ENCODE measurements at regions not wholly inside any gene's neighbourhood (a gene's known extent, or its start where the extent isn't known, plus 50 kb on each side); places are given as distances from the start of the nearest gene placed in this dataset.

- TF ChIP-seq PRDM4 (tag by site-specific recombination; IDR thresholded peaks at IDR 0.05) = no peak
- TF ChIP-seq ZBTB8A (tag by site-specific recombination; IDR thresholded peaks at IDR 0.05) = no peak
- TF ChIP-seq PATZ1 (tag by site-specific recombination; IDR thresholded peaks at IDR 0.05) = no peak
Observed at GRCh38 chr5:12795333-12795663, 891.1 kb upstream of the CTNND2 start (continued).

- H3K4me3 ChIP-seq (ENCODE audit: low read depth, low read length) = no peak overlapping the region
- POLR2A ChIA-PET = no interaction called here
- CTCF ChIA-PET = no interaction called here
Observed at GRCh38 chr5:12794476-12795332, 890.5 kb upstream of the CTNND2 start.

GRCh38 chr5:12793373-12793772 is 889.1 kb upstream of the CTNND2 start:
- no peak overlapping the region for H3K27ac ChIP-seq (ENCODE audit: extremely low read depth, low read depth, low read length)
- no peak overlapping the region for H3K4me3 ChIP-seq (ENCODE audit: low read depth, low read length)
- ChIA-PET CTCF (no interaction called here), POLR2A (no interaction called here)
- TF ChIP-seq ZBTB48 (tag by site-specific recombination; IDR thresholded peaks at IDR 0.05) (no peak), ZNF202 (tag by site-specific recombination; IDR thresholded peaks at IDR 0.05; ENCODE audit: borderline replicate concordance) (no peak), ZNF48 (tag by site-specific recombination; IDR thresholded peaks at IDR 0.05) (no peak), PRDM2 (tag by site-specific recombination; IDR thresholded peaks at IDR 0.05; ENCODE audit: borderline replicate concordance) (no peak), YY2 (tag by site-specific recombination; IDR thresholded peaks at IDR 0.05) (no peak), ZNF16 (tag by site-specific recombination; IDR thresholded peaks at IDR 0.05; ENCODE audit: low read depth) (no peak)
- no peaks in the 10 kb centered on the region for H3K4me1 ChIP-seq (ENCODE audit: control insufficient read depth, insufficient read depth, low read length)
- H3K36me3 ChIP-seq (ENCODE audit: control insufficient read depth in 2 of 2, insufficient read depth in 1 of 2, low read length in 2 of 2) = no peaks in the 10 kb centered on the region
- no peaks in the 10 kb centered on the region for H3K9me3 ChIP-seq (ENCODE audit: control insufficient read depth, insufficient read depth, low read depth, low read length)

More at GRCh38 chr5:12794476-12795332, 890.5 kb upstream of the CTNND2 start:
- Histone ChIP-seq H3K4me1 (ENCODE audit: control insufficient read depth, insufficient read depth, low read length) (no peaks in the 10 kb centered on the region), H3K36me3 (ENCODE audit: control insufficient read depth in 2 of 2, insufficient read depth in 1 of 2, low read length in 2 of 2) (no peaks in the 10 kb centered on the region), H3K27ac (ENCODE audit: extremely low read depth, low read depth, low read length) (no peak overlapping the region), H3K9me3 (ENCODE audit: control insufficient read depth, insufficient read depth, low read depth, low read length) (no peaks in the 10 kb centered on the region)
- TF ChIP-seq ZNF175 (tag by site-specific recombination; IDR thresholded peaks at IDR 0.05) = no peak
- TF ChIP-seq ZBTB21 (tag by site-specific recombination; IDR thresholded peaks at IDR 0.05) = no peak
- TF ChIP-seq ZNF449 (tag by site-specific recombination; IDR thresholded peaks at IDR 0.05) = no peak
- no peak for TF ChIP-seq ZNF561 (tag by site-specific recombination; IDR thresholded peaks at IDR 0.05; ENCODE audit: borderline replicate concordance)
- no peak for TF ChIP-seq ZNF777 (tag by site-specific recombination; IDR thresholded peaks at IDR 0.05; ENCODE audit: borderline replicate concordance)
- no peak for TF ChIP-seq ZNF513 (tag by site-specific recombination; IDR thresholded peaks at IDR 0.05)
- no peak for TF ChIP-seq ZNF248 (tag by site-specific recombination; IDR thresholded peaks at IDR 0.05)
- no peak for TF ChIP-seq ZNF214 (tag by site-specific recombination; IDR thresholded peaks at IDR 0.05; ENCODE audit: borderline replicate concordance)
- no peak for TF ChIP-seq ZNF10 (tag by site-specific recombination; IDR thresholded peaks at IDR 0.05)
- TF ChIP-seq ZNF133 (tag by site-specific recombination; IDR thresholded peaks at IDR 0.05) = no peak
- no peak for TF ChIP-seq ZFP3 (tag by site-specific recombination; IDR thresholded peaks at IDR 0.05; ENCODE audit: low read depth)
- TF ChIP-seq ZNF138 (tag by site-specific recombination; IDR thresholded peaks at IDR 0.05; ENCODE audit: borderline replicate concordance) = no peak
- TF ChIP-seq ZNF112 (tag by site-specific recombination; IDR thresholded peaks at IDR 0.05) = no peak
- no peak for TF ChIP-seq SP2 (tag by site-specific recombination; IDR thresholded peaks at IDR 0.05)
- no peak for TF ChIP-seq ZEB2 (tag by site-specific recombination; IDR thresholded peaks at IDR 0.05)
